Lower leg skin (tissue), 4 donors: ENCODE measurements at regions not wholly inside any gene's neighbourhood (a gene's known extent, or its start where the extent isn't known, plus 50 kb on each side); places are given as distances from the start of the nearest gene placed in this dataset.

Experiments
- DNase-seq, 2 donors: peaks; one replicate each; pipeline ENCODE4 v3.0.0-alpha.2; 2019; ENCODE audit warnings: low spot score in 2 of 2
- H3K4me3 ChIP-seq: fragments of 200-600 bp; sonication (generic); 2 replicates; pipeline ENCODE4 v1.5.1; 2017; ENCODE audit warnings: mild to moderate bottlenecking, low read depth; ENCODE audit not compliant: poor library complexity, severe bottlenecking
- CTCF ChIP-seq, 3 donors: fragments of 450-650 bp; IDR thresholded peaks; one replicate each; pipeline ENCODE4 v1.5.1; 2016; ENCODE audit warnings: antibody characterized with exemption in 3 of 3, mild to moderate bottlenecking in 3 of 3, moderate library complexity in 2 of 3
- POLR2A ChIP-seq, 2 donors: fragments of 450-650 bp; IDR thresholded peaks; one replicate each; pipeline ENCODE4 v1.6.1; 2016 to 2017; ENCODE audit warnings: antibody characterized with exemption in 2 of 2, mild to moderate bottlenecking in 1 of 2, moderate library complexity in 1 of 2
- WGBS, 2 donors: methylation state at CpG; one replicate each; pipeline ENCODE4 v1.1.5; 2018; 5-methylcytosine and 5-hydroxymethylcytosine counted together
- intact Hi-C: fragments of 100-400 bp; cut with DNase I; formaldehyde crosslinking; loops from one replicate; pipeline ENCODE4 v1.15.0; 2023; ENCODE audit warnings: low total_unique reads

- intact Hi-C loops, result no loop called here
- no peak overlapping the region for H3K4me3 ChIP-seq
- TF ChIP-seq POLR2A (IDR thresholded peaks at IDR 0.05) (no peak), CTCF (IDR thresholded peaks at IDR 0.05) (no peak)
- WGBS, 2 donors, result 81% methylated on average over 3 of the region's 3 CpGs
- no peak for DNase-seq
These were observed 307.8 kb upstream of the GIMD1 start for GRCh38 chr4:106676173-106676921.

GRCh38 chr4:106671716-106672115 lies 303.1 kb upstream of the GIMD1 start:
- no peak overlapping the region for H3K4me3 ChIP-seq
- TF ChIP-seq CTCF (IDR thresholded peaks at IDR 0.05) (no peak), POLR2A (IDR thresholded peaks at IDR 0.05) (no peak)
- intact Hi-C loops, result no loop called here
- 49 to 55% methylated on average over 1 of the region's 1 CpG for WGBS, 2 donors
- no peak for DNase-seq

GRCh38 chr4:106670976-106671375 lies 302.4 kb upstream of the GIMD1 start:
- WGBS, 2 donors, result 86 to 89% methylated on average over 2 of the region's 2 CpGs
- intact Hi-C loops, result no loop called here
- DNase-seq, result no peak
- no peak overlapping the region for H3K4me3 ChIP-seq
- TF ChIP-seq POLR2A (IDR thresholded peaks at IDR 0.05), result no peak
- no peak for TF ChIP-seq CTCF (IDR thresholded peaks at IDR 0.05)

- WGBS, 2 donors, result 73 to 78% methylated on average over 1 of the region's 1 CpG
- TF ChIP-seq CTCF (IDR thresholded peaks at IDR 0.05), result no peak
- no peak for TF ChIP-seq POLR2A (IDR thresholded peaks at IDR 0.05)
- no peak overlapping the region for H3K4me3 ChIP-seq
- intact Hi-C loops, result no loop called here
- DNase-seq, result no peak
These were observed 290.8 kb upstream of the GIMD1 start for GRCh38 chr4:106659371-106659770.

- DNase-seq, result no peak
- intact Hi-C loops, result no loop called here
- no peak overlapping the region for H3K4me3 ChIP-seq
- TF ChIP-seq POLR2A (IDR thresholded peaks at IDR 0.05) (no peak), CTCF (IDR thresholded peaks at IDR 0.05) (no peak)
- 72 to 76% methylated on average over 2 of the region's 2 CpGs for WGBS, 2 donors
These were observed 283.5 kb upstream of the GIMD1 start for GRCh38 chr4:106652095-106652494.

- intact Hi-C loops, result no loop called here
- WGBS, 2 donors, result 55 to 70% methylated on average over 1 of the region's 1 CpG
- TF ChIP-seq CTCF (IDR thresholded peaks at IDR 0.05) (no peak), POLR2A (IDR thresholded peaks at IDR 0.05) (no peak)
- no peak overlapping the region for H3K4me3 ChIP-seq
- no peak for DNase-seq
These were observed 282.1 kb upstream of the GIMD1 start for GRCh38 chr4:106650701-106651100.
